AG04450 (cell line): ENCODE measurements at regions not wholly inside any gene's neighbourhood (a gene's known extent, or its start where the extent isn't known, plus 50 kb on each side); places are given as distances from the start of the nearest gene placed in this dataset.

Experiments
- CTCF ChIA-PET: fragments of 300-600, 350-600 bp; formaldehyde crosslinking; extraction: SDS; loops from one replicate; lab custom pipeline; 2022; ENCODE audit warnings: antibody characterized with exemption, inconsistent platforms; lab: Charles Lee
- POLR2A ChIA-PET: fragments of 350-600 bp; formaldehyde crosslinking; extraction: SDS; loops from one replicate; lab custom pipeline; 2021; ENCODE audit warnings: antibody characterized with exemption, inconsistent platforms; lab: Yijun Ruan, JAX
- DNase-seq: peaks from one replicate; pipeline ENCODE4 v3.0.0-alpha.2; 2011; ENCODE audit warnings: low read depth, low spot score
- H3K27ac ChIP-seq: one replicate; pipeline ENCODE4 v1.5.1; 2012; ENCODE audit warnings: low read depth, low read length, control low read depth
- H3K27me3 ChIP-seq: one replicate; pipeline ENCODE4 v1.6.0; 2012; ENCODE audit warnings: low read length; ENCODE audit not compliant: control insufficient read depth, insufficient read depth
- H3K4me3 ChIP-seq: 2 replicates; pipeline ENCODE4 v1.5.1; 2011; ENCODE audit warnings: mild to moderate bottlenecking, low read depth, low read length, control low read depth
- H3K9me3 ChIP-seq: 2 replicates; pipeline ENCODE4 v1.5.1; 2012; ENCODE audit warnings: low read length; ENCODE audit not compliant: control insufficient read depth, insufficient read depth
- CTCF ChIP-seq: IDR thresholded peaks from 2 replicates; pipeline ENCODE4 v1.5.1; 2011; ENCODE audit warnings: low read depth, low read length, control low read depth, inconsistent platforms

- Histone ChIP-seq H3K9me3 (no peaks in the 10 kb centered on the region), H3K27ac (no peak overlapping the region), H3K4me3 (no peak overlapping the region), H3K27me3 (no peaks in the 10 kb centered on the region)
- no peak for DNase-seq
- ChIA-PET CTCF (interaction anchor here (1.1 to 1.3 kb wide), 2 partner anchors 15 to 277 kb away, joined by 4 to 9 read pairs; no protein-coding TSS in a partner anchor), POLR2A (no interaction called here)
- no peak for TF ChIP-seq CTCF
Observed at GRCh38 chr12:21713133-21713532, 55.5 kb upstream of the LDHB start.

GRCh38 chr12:21710958-21711775, 53.5 kb upstream of the LDHB start:
- ChIA-PET CTCF (interaction anchor here (1.3 to 3.9 kb wide), 3 partner anchors 13 to 278 kb away, joined by 3 to 40 read pairs (median 6); partner anchors contain the start of gene ABCC9), POLR2A (no interaction called here)
- Histone ChIP-seq H3K27me3 (no peaks in the 10 kb centered on the region), H3K9me3 (no peaks in the 10 kb centered on the region), H3K4me3 (no peak overlapping the region), H3K27ac (no peak overlapping the region)
- no peak for DNase-seq
- no peak for TF ChIP-seq CTCF
